ENCODE measurements at regions not wholly inside any gene's neighbourhood (a gene's known extent, or its start where the extent isn't known, plus 50 kb on each side); places are given as distances from the start of the nearest gene placed in this dataset.

- Histone ChIP-seq H3K4me3 (no peak overlapping the region), H3K27me3 (no peaks in the 10 kb centered on the region), H3K27ac (no peak overlapping the region), H3K4me1 (no peaks in the 10 kb centered on the region), H3K36me3 (no peaks in the 10 kb centered on the region), H3K9me3 (no peaks in the 10 kb centered on the region)
- intact Hi-C loops (cut with DNase I), result no loop called here
- no peak for ATAC-seq
- WGBS (ENCODE audit: insufficient coverage, low coverage, low lambda C conversion rate, missing lambda C conversion rate), result 46% methylated on average over 3 of the region's 3 CpGs
- DNase-seq, result no peak
- TF ChIP-seq POLR2A (IDR thresholded peaks at IDR 0.05), result no peak
- TF ChIP-seq CTCF (IDR thresholded peaks at IDR 0.05), result no peak
These were observed 136.7 kb downstream of the ZNF664 start for GRCh38 chr12:124109760-124110159.

DNA sequence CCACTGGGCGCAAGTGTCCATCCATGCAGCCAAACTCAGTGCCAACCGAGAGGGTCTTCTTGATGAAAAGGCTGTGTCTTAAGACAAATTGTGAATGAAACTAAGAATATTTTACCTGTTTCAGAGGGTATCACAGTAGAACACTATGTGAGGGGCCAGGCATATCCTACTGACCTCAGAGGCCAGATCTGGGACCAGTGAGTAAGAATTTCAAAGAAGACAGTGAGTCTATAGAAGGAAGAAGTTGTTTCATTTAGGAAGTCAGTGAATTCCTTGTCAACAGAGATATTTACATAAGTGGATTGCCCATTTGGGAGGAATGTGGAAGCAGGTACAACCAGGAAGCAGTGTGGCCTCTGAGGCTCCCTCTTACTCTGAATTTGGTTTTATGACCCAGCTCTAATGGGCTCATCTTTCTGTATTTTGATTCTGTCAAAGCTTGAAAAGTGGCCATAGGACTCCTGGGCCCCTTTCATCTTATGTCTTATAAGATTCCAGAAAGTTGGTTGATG, 137.4 kb downstream of the ZNF664 start:
- H3K36me3 ChIP-seq, result no peaks in the 10 kb centered on the region
- DNase-seq (no peak), ATAC-seq (no peak)
- no peak overlapping the region for H3K27ac ChIP-seq
- H3K9me3 ChIP-seq, result no peaks in the 10 kb centered on the region
- H3K4me1 ChIP-seq, result no peaks in the 10 kb centered on the region
- intact Hi-C loops (cut with DNase I), result no loop called here
- no peaks in the 10 kb centered on the region for H3K27me3 ChIP-seq
- H3K4me3 ChIP-seq, result no peak overlapping the region
- no peak for TF ChIP-seq CTCF (IDR thresholded peaks at IDR 0.05)
- no peak for TF ChIP-seq POLR2A (IDR thresholded peaks at IDR 0.05)
- WGBS (ENCODE audit: insufficient coverage, low coverage, low lambda C conversion rate, missing lambda C conversion rate), result 83% methylated on average over 2 of the region's 2 CpGs

- Histone ChIP-seq H3K27ac (no peak overlapping the region), H3K27me3 (no peaks in the 10 kb centered on the region), H3K9me3 (no peaks in the 10 kb centered on the region), H3K4me3 (no peak overlapping the region), H3K4me1 (no peaks in the 10 kb centered on the region), H3K36me3 (no peaks in the 10 kb centered on the region)
- WGBS (ENCODE audit: insufficient coverage, low coverage, low lambda C conversion rate, missing lambda C conversion rate), result 66% methylated on average over 5 of the region's 5 CpGs
- intact Hi-C loops (cut with DNase I), result no loop called here
- no peak for TF ChIP-seq POLR2A (IDR thresholded peaks at IDR 0.05)
- TF ChIP-seq CTCF (IDR thresholded peaks at IDR 0.05), result no peak
- ATAC-seq, result no peak
- no peak for DNase-seq
These were observed 138.0 kb downstream of the ZNF664 start for GRCh38 chr12:124111006-124111405.

GRCh38 chr12:124114316-124114715, 141.3 kb downstream of the ZNF664 start:
- no peaks in the 10 kb centered on the region for H3K36me3 ChIP-seq
- 69% methylated on average over 2 of the region's 2 CpGs for WGBS (ENCODE audit: insufficient coverage, low coverage, low lambda C conversion rate, missing lambda C conversion rate)
- no peak overlapping the region for H3K27ac ChIP-seq
- no peaks in the 10 kb centered on the region for H3K27me3 ChIP-seq
- no peak for ATAC-seq
- TF ChIP-seq POLR2A (IDR thresholded peaks at IDR 0.05), result no peak
- TF ChIP-seq CTCF (IDR thresholded peaks at IDR 0.05), result no peak
- intact Hi-C loops (cut with DNase I), result no loop called here
- H3K9me3 ChIP-seq, result no peaks in the 10 kb centered on the region
- no peak overlapping the region for H3K4me3 ChIP-seq
- H3K4me1 ChIP-seq, result no peaks in the 10 kb centered on the region
- DNase-seq, result no peak

GRCh38 chr12:124115496-124115895, 142.5 kb downstream of the ZNF664 start:
- no peaks in the 10 kb centered on the region for H3K9me3 ChIP-seq
- ATAC-seq, result no peak
- 82% methylated on average over 10 of the region's 11 CpGs for WGBS (ENCODE audit: insufficient coverage, low coverage, low lambda C conversion rate, missing lambda C conversion rate)
- TF ChIP-seq POLR2A (IDR thresholded peaks at IDR 0.05) (no peak), CTCF (IDR thresholded peaks at IDR 0.05) (no peak)
- H3K27me3 ChIP-seq, result no peaks in the 10 kb centered on the region
- H3K4me3 ChIP-seq, result no peak overlapping the region
- H3K4me1 ChIP-seq, result no peaks in the 10 kb centered on the region
- H3K36me3 ChIP-seq, result no peaks in the 10 kb centered on the region
- no peak overlapping the region for H3K27ac ChIP-seq
- intact Hi-C loops (cut with DNase I), result no loop called here
- DNase-seq, result no peak
